ENCODE measurements at regions not wholly inside any gene's neighbourhood (a gene's known extent, or its start where the extent isn't known, plus 50 kb on each side); places are given as distances from the start of the nearest gene placed in this dataset.

GRCh38 chr9:29816954-29817703, 2243.8 kb upstream of the C9orf72 start:
- no peak overlapping the region for H3K4me3 ChIP-seq (ENCODE audit: low read depth, low read length)
- no peak for TF ChIP-seq CTCF (IDR thresholded peaks at IDR 0.05; ENCODE audit: borderline replicate concordance, insufficient read depth, low read depth, low read length)

GRCh38 chr9:29822458-29822857, 2249.2 kb upstream of the C9orf72 start:
- no peak overlapping the region for H3K4me3 ChIP-seq (ENCODE audit: low read depth, low read length)
- no peak for TF ChIP-seq CTCF (IDR thresholded peaks at IDR 0.05; ENCODE audit: borderline replicate concordance, insufficient read depth, low read depth, low read length)

DNA sequence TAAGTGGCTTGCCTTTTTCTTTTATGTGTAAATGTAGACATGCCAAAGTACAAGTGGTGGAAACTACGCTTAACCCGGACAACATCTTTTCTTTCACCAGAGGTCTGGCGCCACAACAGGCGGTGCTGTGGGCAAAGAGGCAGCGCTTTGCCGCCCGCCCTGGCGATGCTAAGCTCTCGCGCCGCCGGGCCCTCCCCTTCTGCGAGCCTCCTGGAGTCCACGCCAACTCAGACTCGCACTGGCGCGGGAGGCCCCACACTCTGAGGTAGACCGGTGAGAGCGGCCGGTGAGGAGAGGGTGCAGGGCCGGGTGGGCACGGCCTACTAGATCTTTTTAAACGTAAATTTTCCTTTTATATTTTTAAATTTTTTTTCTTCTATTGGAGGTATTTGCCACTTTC, 2253.1 kb upstream of the C9orf72 start:
- no peak for TF ChIP-seq CTCF (IDR thresholded peaks at IDR 0.05; ENCODE audit: borderline replicate concordance, insufficient read depth, low read depth, low read length)
- H3K4me3 ChIP-seq (ENCODE audit: low read depth, low read length) = no peak overlapping the region

DNA sequence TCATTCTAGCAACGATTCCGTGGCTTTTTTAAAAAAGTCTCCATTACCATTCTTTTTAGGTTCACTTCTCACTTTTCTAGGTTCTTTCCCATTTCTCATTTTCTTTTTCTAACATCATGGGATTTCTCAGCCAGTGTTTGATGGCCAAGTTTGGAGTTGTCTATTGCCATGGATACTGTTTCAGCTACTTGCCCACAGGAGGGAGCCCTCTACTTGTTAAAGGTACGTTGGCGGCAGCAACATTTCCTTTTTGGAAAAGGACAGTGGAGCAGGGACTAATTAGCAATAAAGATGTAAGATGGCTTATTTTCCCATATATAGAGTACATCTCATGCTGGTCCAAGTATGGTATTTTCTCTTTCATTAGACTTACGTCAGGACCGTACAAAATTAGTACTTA, 2257.5 kb upstream of the C9orf72 start:
- H3K4me3 ChIP-seq (ENCODE audit: low read depth, low read length) = no peak overlapping the region
- no peak for TF ChIP-seq CTCF (IDR thresholded peaks at IDR 0.05; ENCODE audit: borderline replicate concordance, insufficient read depth, low read depth, low read length)

- H3K4me3 ChIP-seq (ENCODE audit: low read depth, low read length) = no peak overlapping the region
- no peak for TF ChIP-seq CTCF (IDR thresholded peaks at IDR 0.05; ENCODE audit: borderline replicate concordance, insufficient read depth, low read depth, low read length)
These were observed 2265.3 kb upstream of the C9orf72 start for GRCh38 chr9:29838491-29839020.

- H3K4me3 ChIP-seq (ENCODE audit: low read depth, low read length) = no peak overlapping the region
These were observed 2271.0 kb upstream of the C9orf72 start for GRCh38 chr9:29844251-29844650.

More at GRCh38 chr9:29844251-29844650, 2271.0 kb upstream of the C9orf72 start:
- TF ChIP-seq CTCF (IDR thresholded peaks at IDR 0.05; ENCODE audit: borderline replicate concordance, insufficient read depth, low read depth, low read length) = no peak

Data from GM12875 (cell line).